Right lobe of liver (tissue), 6 donors: ENCODE measurements at regions not wholly inside any gene's neighbourhood (a gene's known extent, or its start where the extent isn't known, plus 50 kb on each side); places are given as distances from the start of the nearest gene placed in this dataset.
A peak's percentile ranks its signal among the peaks of the same experiment; 100 is the strongest.

Source experiments
- ATAC-seq, 4 donors: fragments of 200-7000 bp; cut with Tn5 transposase; one replicate each; pipeline ENCODE4 v1.9.1; 2020; ENCODE audit warnings: mild to moderate bottlenecking in 4 of 4, moderate library complexity in 4 of 4
- DNase-seq, 3 donors: peaks; one replicate each; pipeline ENCODE4 v3.0.0-alpha.2; 2020
- H3K27ac ChIP-seq, 3 donors: fragments of 200-600 bp; one replicate each; pipeline ENCODE4 v1.8.0; 2022
- H3K27me3 ChIP-seq, 2 donors: fragments of 200-600 bp; one replicate each; pipeline ENCODE4 v1.8.0; 2022
- H3K36me3 ChIP-seq, 4 donors: fragments of 200-600 bp; sonication (generic) in 1 of 4; one replicate each; pipeline versions ENCODE4 v1.5.1 to v1.8.0; 2017 to 2022; ENCODE audit warnings: control low read depth in 1 of 4
- H3K4me1 ChIP-seq, 4 donors: fragments of 200-600 bp; sonication (generic) in 1 of 4; one replicate each; pipeline versions ENCODE4 v1.5.1 to v1.8.0; 2017 to 2022; ENCODE audit warnings: control low read depth in 1 of 4
- H3K4me3 ChIP-seq, 3 donors: fragments of 200-600 bp; one replicate each; pipeline ENCODE4 v1.8.0; 2022
- H3K9me3 ChIP-seq, 4 donors: fragments of 200-600 bp; sonication (generic) in 1 of 4; one replicate each; pipeline versions ENCODE4 v1.5.1 to v1.8.0; 2017 to 2022; ENCODE audit warnings: control low read depth in 1 of 4
- CTCF ChIP-seq, 4 donors: fragments of 200-600 bp in 3 of 4; fragments of 450-650 bp in 1 of 4; IDR thresholded peaks; one replicate each; pipeline versions ENCODE4 v1.5.1 to v1.8.0; 2016 to 2022; ENCODE audit warnings: antibody characterized with exemption in 4 of 4, mild to moderate bottlenecking in 2 of 4
- POLR2A ChIP-seq: fragments of 450-650 bp; IDR thresholded peaks from one replicate; pipeline ENCODE4 v1.6.1; 2017; ENCODE audit warnings: antibody characterized with exemption, mild to moderate bottlenecking
- WGBS: methylation state at CpG from one replicate; pipeline ENCODE4 v1.1.6; 2018; ENCODE audit warnings: low coverage, low lambda C conversion rate; ENCODE audit not compliant: insufficient coverage; ENCODE audit errors: missing lambda C conversion rate; 5-methylcytosine and 5-hydroxymethylcytosine counted together
- intact Hi-C, 2 donors: fragments of 100-400 bp; cut with DNase I; formaldehyde crosslinking; loops; one replicate each; pipeline versions ENCODE4 v1.11.2 to v1.14.1; 2022
- donor health status: DM: no; HTN: yes; CAD: no.
- donor health status: DM: no; HTN: no; CAD: no.
- donor health status: DM: no; HTN: no; CAD: no.
- donor health status: DM: no; HTN: yes; CAD: no.
- donor health status: DM: no; HTN: yes; CAD: no.

DNA sequence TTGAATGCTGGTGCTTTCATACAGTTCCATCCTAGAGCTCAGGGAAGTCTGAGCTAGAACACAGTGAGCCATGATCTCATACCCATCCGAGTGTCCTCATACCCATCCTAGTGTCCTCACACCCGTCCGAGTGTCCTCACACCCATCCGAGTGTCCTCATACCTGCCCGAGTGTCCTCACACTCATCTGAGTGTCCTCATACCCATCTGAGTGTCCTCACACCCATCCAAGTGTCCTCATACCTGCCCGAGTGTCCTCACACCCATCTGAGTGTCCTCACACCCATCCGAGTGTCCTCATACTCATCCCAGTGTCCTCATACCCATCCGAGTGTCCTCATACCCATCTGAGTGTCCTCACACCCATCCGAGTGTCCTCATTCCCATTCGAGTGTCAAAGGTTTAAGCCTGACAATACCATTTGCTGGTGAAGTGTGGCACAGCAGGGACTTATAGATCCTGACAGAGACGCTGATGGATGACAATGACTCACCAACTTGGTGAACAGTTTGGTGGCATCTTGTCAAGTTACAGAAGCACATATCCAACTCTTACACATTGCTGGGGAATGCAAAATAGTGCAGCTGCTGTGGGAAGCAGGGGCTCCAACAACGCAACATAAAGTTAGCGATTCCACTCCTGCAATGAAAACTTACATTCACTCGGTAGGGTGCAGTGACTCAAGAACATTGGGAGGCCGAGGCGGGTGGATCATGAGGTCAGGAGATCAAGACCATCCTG lies 77.0 kb upstream of the COL5A1 start:
- Histone ChIP-seq H3K36me3 (no peaks in the 10 kb centered on the region), H3K9me3 (no peaks in the 10 kb centered on the region), H3K4me1 (no peaks in the 10 kb centered on the region), H3K4me3 (no peak overlapping the region), H3K27ac (no peak overlapping the region), H3K27me3 (no peaks in the 10 kb centered on the region)
- DNase-seq (peak in 2 of 3 donors; percentile 1 to 13), ATAC-seq (no peak)
- 56% methylated on average over 12 of the region's 16 CpGs for WGBS
- TF ChIP-seq POLR2A (no peak), CTCF (IDR thresholded peaks at IDR 0.05) (no peak)
- intact Hi-C loops, result no loop called here

- Histone ChIP-seq H3K27ac (no peak overlapping the region), H3K9me3 (no peaks in the 10 kb centered on the region), H3K36me3 (no peaks in the 10 kb centered on the region), H3K4me3 (no peak overlapping the region), H3K4me1 (no peaks in the 10 kb centered on the region), H3K27me3 (no peaks in the 10 kb centered on the region)
- DNase-seq (peak in 1 of 3 donors; percentile 19), ATAC-seq (no peak)
- WGBS, result 76% methylated on average over 8 of the region's 14 CpGs
- TF ChIP-seq POLR2A, result no peak
- no peak for TF ChIP-seq CTCF (IDR thresholded peaks at IDR 0.05)
- intact Hi-C loops, result no loop called here
Measured at GRCh38 chr9:134565316-134565915, 76.2 kb upstream of the COL5A1 start.

DNA sequence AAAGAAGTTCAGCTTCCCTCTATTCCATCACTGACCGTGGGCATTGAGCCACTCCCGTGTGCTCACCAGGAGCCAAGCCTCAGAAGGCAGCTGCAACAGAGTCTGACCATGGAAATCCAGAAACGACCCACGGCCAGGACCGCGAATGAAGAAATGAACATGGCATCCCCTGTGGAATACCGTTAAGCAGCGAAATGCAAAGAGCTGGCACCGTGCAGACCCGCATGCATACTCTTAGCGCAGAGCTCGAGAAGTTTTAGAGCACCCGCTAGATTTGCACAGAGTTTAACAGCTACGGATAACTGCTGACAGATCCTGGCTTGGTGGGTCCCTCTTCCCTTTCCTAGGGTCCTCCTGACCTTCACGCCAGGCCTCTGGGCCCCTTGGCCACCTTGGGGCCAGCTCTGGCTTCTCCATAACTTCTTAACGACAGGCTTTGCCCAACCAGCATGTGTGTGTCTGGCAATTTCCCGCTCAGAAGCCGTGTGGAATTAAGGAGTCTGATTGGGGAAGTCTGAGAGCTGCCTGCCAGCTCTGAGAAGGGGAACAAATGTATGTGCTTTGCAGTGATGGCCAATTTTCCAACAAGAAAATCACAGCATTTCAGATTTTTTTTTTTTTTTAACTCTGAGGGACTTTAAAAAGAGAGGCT lies 75.3 kb upstream of the COL5A1 start:
- no peak for TF ChIP-seq POLR2A
- TF ChIP-seq CTCF (IDR thresholded peaks at IDR 0.05), result no peak
- Histone ChIP-seq H3K36me3 (no peaks in the 10 kb centered on the region), H3K4me1 (no peaks in the 10 kb centered on the region), H3K27ac (no peak overlapping the region), H3K27me3 (no peaks in the 10 kb centered on the region), H3K4me3 (no peak overlapping the region), H3K9me3 (no peaks in the 10 kb centered on the region)
- DNase-seq, result peak in 2 of 3 donors; percentile 2 to 16
- WGBS, result 80% methylated on average over 9 of the region's 18 CpGs
- no peak for ATAC-seq
- intact Hi-C loops, result no loop called here

DNA sequence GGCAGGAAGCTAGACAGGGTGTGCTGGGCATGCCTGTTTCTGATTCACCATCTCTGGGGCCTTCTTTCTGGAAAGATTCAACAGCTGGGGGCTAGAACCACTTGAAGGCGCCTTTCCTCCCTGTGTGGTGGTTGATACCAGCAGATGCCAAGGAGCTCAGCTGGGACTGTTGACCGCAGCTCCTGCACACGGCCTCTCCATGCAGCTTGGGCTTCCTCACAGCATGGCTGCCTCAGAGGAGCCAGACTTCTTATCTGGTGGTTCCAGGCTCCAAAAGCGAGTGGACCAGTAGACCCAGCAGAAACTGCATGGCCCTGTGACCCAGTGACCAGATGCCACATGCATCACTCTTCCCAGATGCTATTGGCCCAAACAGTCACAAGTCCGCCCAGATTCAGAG lies 74.7 kb upstream of the COL5A1 start:
- H3K4me1 ChIP-seq, result no peaks in the 10 kb centered on the region
- H3K36me3 ChIP-seq, result no peaks in the 10 kb centered on the region
- ATAC-seq (no peak), DNase-seq (peak in 2 of 3 donors; percentile 1 to 17)
- 71% methylated on average over 1 of the region's 5 CpGs for WGBS
- TF ChIP-seq CTCF (IDR thresholded peaks at IDR 0.05) (no peak), POLR2A (no peak)
- no peak overlapping the region for H3K4me3 ChIP-seq
- no peak overlapping the region for H3K27ac ChIP-seq
- intact Hi-C loops, result no loop called here
- H3K9me3 ChIP-seq, result no peaks in the 10 kb centered on the region
- no peaks in the 10 kb centered on the region for H3K27me3 ChIP-seq
